Amniotic epithelial cell (primary cell): ENCODE measurements at regions not wholly inside any gene's neighbourhood (a gene's known extent, or its start where the extent isn't known, plus 50 kb on each side); places are given as distances from the start of the nearest gene placed in this dataset.

Experiments
- DNase-seq: peaks from one replicate; pipeline ENCODE4 v3.0.0-alpha.2; 2010; ENCODE audit warnings: low read depth

GRCh38 chr11:119490253-119491006 lies 67.5 kb upstream of the THY1 start:
- no peak for DNase-seq

- DNase-seq, result no peak
These were observed 66.1 kb upstream of the THY1 start for GRCh38 chr11:119489087-119489486.

- no peak for DNase-seq
These were observed 65.5 kb upstream of the THY1 start for GRCh38 chr11:119488256-119488995.

GRCh38 chr11:119486691-119487259 lies 63.8 kb upstream of the THY1 start:
- no peak for DNase-seq

- DNase-seq, result no peak
These were observed 63.0 kb upstream of the THY1 start for GRCh38 chr11:119486016-119486415.

- DNase-seq, result no peak
These were observed 62.0 kb upstream of the THY1 start for GRCh38 chr11:119484741-119485605.

GRCh38 chr11:119483881-119484371 lies 61.0 kb upstream of the THY1 start:
- DNase-seq, result no peak

GRCh38 chr11:119483341-119483880 lies 60.4 kb upstream of the THY1 start:
- no peak for DNase-seq

- no peak for DNase-seq
These were observed 59.6 kb upstream of the THY1 start for GRCh38 chr11:119482521-119483011.

GRCh38 chr11:119481667-119482400 lies 58.9 kb upstream of the THY1 start:
- DNase-seq, result no peak

GRCh38 chr11:119481021-119481666 lies 58.2 kb upstream of the THY1 start:
- peak; percentile 94 for DNase-seq

GRCh38 chr11:119480380-119481020 lies 57.5 kb upstream of the THY1 start:
- no peak for DNase-seq

- peak; percentile 43 for DNase-seq
These were observed 56.8 kb upstream of the THY1 start for GRCh38 chr11:119479685-119480275.

- DNase-seq, result no peak
These were observed 55.8 kb upstream of the THY1 start for GRCh38 chr11:119478711-119479285.

- no peak for DNase-seq
These were observed 53.8 kb upstream of the THY1 start for GRCh38 chr11:119476666-119477331.

- no peak for DNase-seq
These were observed 53.1 kb upstream of the THY1 start for GRCh38 chr11:119476038-119476437.

GRCh38 chr11:119474682-119475596 lies 52.0 kb upstream of the THY1 start:
- peak; percentile 85 for DNase-seq
